A549 (cell line): ENCODE measurements at regions not wholly inside any gene's neighbourhood (a gene's known extent, or its start where the extent isn't known, plus 50 kb on each side); places are given as distances from the start of the nearest gene placed in this dataset.

Experiments used
- ATAC-seq, 2 experiments: fragments of 200-7000 bp in 1 of 2; fragments of >200 bp in 1 of 2; cut with Nextera tagmentation in 1 of 2; cut with Tn5 transposase in 1 of 2; 3 replicates each; pipeline versions ENCODE4 v1.8.0 to v1.9.1; 2018 to 2020; ENCODE audit warnings: mild to moderate bottlenecking in 1 of 2, moderate library complexity in 1 of 2
- CTCF ChIA-PET: fragments of 300-600 bp; sonication (Branson Sonifier 250); formaldehyde crosslinking; extraction: SDS; loops from one replicate; lab custom pipeline; 2021; ENCODE audit warnings: antibody characterized with exemption, inconsistent platforms; lab: Yijun Ruan, JAX
- POLR2A ChIA-PET: fragments of 350-600 bp; formaldehyde crosslinking; extraction: SDS; loops from one replicate; lab custom pipeline; 2021; ENCODE audit warnings: antibody characterized with exemption, inconsistent platforms; lab: Yijun Ruan, JAX
- DNase-seq, 2 experiments: peaks; one replicate each; pipeline versions ENCODE4 v3.0.0 to v3.0.0-alpha.2; 2011 to 2016; ENCODE audit warnings: low read depth in 1 of 2, low spot score in 1 of 2
- FAIRE-seq: peaks from 2 replicates; lab custom pipeline; 2011; peaks lifted over from hg19 to GRCh38; lab: Jason Lieb, UNC
- H3K27ac ChIP-seq, 2 experiments: fragments of >200 bp; sonication (Bioruptor Twin); formaldehyde crosslinking; 3 replicates each; pipeline ENCODE4 v1.5.1; 2016 to 2017
- H3K4me1 ChIP-seq: fragments of >200 bp; sonication (Bioruptor Twin); formaldehyde crosslinking; 3 replicates; pipeline ENCODE4 v1.6.1; 2016
- H3K4me2 ChIP-seq: fragments of >200 bp; sonication (Bioruptor Twin); formaldehyde crosslinking; 3 replicates; pipeline ENCODE4 v1.6.1; 2016
- H3K4me3 ChIP-seq: fragments of >200 bp; sonication (Bioruptor Twin); formaldehyde crosslinking; 3 replicates; pipeline ENCODE4 v1.5.1; 2016
- H3K9me3 ChIP-seq: fragments of >200 bp; sonication (Bioruptor Twin); formaldehyde crosslinking; 3 replicates; pipeline ENCODE4 v1.6.1; 2016
- CTCF ChIP-seq: fragments of >200 bp; sonication (Bioruptor Twin); formaldehyde crosslinking; IDR thresholded peaks from 3 replicates; pipeline ENCODE4 v1.5.1; 2016
- EHMT2 ChIP-seq: fragments of 200-600 bp; sonication (generic); IDR thresholded peaks from 2 replicates; pipeline ENCODE4 v1.6.1; 2016; ENCODE audit warnings: antibody characterized with exemption, low read depth, mild to moderate bottlenecking, moderate library complexity
- ELK1 ChIP-seq: fragments of 150-350 bp; IDR thresholded peaks from 2 replicates; pipeline ENCODE4 v1.6.1; 2014; ENCODE audit warnings: low read depth, mild to moderate bottlenecking, low read length
- FOSB ChIP-seq: fragments of 250-450 bp; sonication (Bioruptor Pico); IDR thresholded peaks from 2 replicates; pipeline ENCODE4 v1.5.0; 2020; ENCODE audit warnings: mild to moderate bottlenecking, moderate library complexity
- FOXS1 ChIP-seq: fragments of 250-450 bp; sonication (Bioruptor Pico); IDR thresholded peaks from 2 replicates; pipeline ENCODE4 v1.5.0; 2020; ENCODE audit warnings: mild to moderate bottlenecking, moderate library complexity
- GATA3 ChIP-seq: IDR thresholded peaks from 2 replicates; pipeline ENCODE4 v1.6.1; 2012; ENCODE audit warnings: borderline replicate concordance
- JUN ChIP-seq, 2 experiments: fragments of >200 bp; sonication (Bioruptor Twin); formaldehyde crosslinking; IDR thresholded peaks; 2 replicates in 1 of 2; 3 replicates in 1 of 2; pipeline ENCODE4 v1.6.1; 2016 to 2017
- PBX3 ChIP-seq: IDR thresholded peaks from 2 replicates; pipeline ENCODE4 v1.6.1; 2012
- PHF8 ChIP-seq: fragments of 200-600 bp; sonication (generic); IDR thresholded peaks from 2 replicates; pipeline ENCODE4 v1.6.1; 2016; ENCODE audit warnings: low read depth, mild to moderate bottlenecking, antibody characterized with exemption, moderate library complexity, borderline replicate concordance
- RARB ChIP-seq: fragments of 250-450 bp; sonication (Bioruptor Pico); IDR thresholded peaks from 2 replicates; pipeline ENCODE4 v1.8.0; 2021; ENCODE audit warnings: mild to moderate bottlenecking, moderate library complexity
- RFX5 ChIP-seq: fragments of 450-650 bp; IDR thresholded peaks from 2 replicates; pipeline ENCODE4 v1.7.1; 2014; ENCODE audit warnings: antibody characterized with exemption, mild to moderate bottlenecking, moderate library complexity
- RNF2 ChIP-seq: fragments of 200-600 bp; sonication (generic); IDR thresholded peaks from 2 replicates; pipeline ENCODE4 v1.6.1; 2016; ENCODE audit warnings: low read depth, mild to moderate bottlenecking, antibody characterized with exemption, moderate library complexity, borderline replicate concordance
- SMC3 ChIP-seq: fragments of >200 bp; sonication (Bioruptor Twin); formaldehyde crosslinking; IDR thresholded peaks from 3 replicates; pipeline ENCODE4 v1.6.1; 2018; ENCODE audit warnings: inconsistent platforms
- SREBF2 ChIP-seq: fragments of 450-650 bp; IDR thresholded peaks from 2 replicates; pipeline ENCODE4 v1.6.1; 2014; ENCODE audit warnings: mild to moderate bottlenecking, moderate library complexity
- TFCP2L1 ChIP-seq: fragments of 250-450 bp; sonication (Bioruptor Pico); IDR thresholded peaks from 2 replicates; pipeline ENCODE4 v1.5.0; 2021; ENCODE audit warnings: mild to moderate bottlenecking
- TP53 ChIP-seq: fragments of 250-450 bp; sonication (Bioruptor Pico); IDR thresholded peaks from 2 replicates; pipeline ENCODE4 v1.5.0; 2021; ENCODE audit warnings: mild to moderate bottlenecking, moderate library complexity
- ZC3H11A ChIP-seq: fragments of 450-650 bp; IDR thresholded peaks from 2 replicates; pipeline ENCODE4 v1.6.1; 2014; ENCODE audit warnings: antibody characterized with exemption, mild to moderate bottlenecking
- ZSCAN20 ChIP-seq: fragments of 250-450 bp; sonication (Bioruptor Pico); IDR thresholded peaks from 2 replicates; pipeline ENCODE4 v1.8.0; 2022; ENCODE audit warnings: mild to moderate bottlenecking, moderate library complexity
- WGBS: methylation state at CpG from one replicate; pipeline ENCODE4 v1.1.6; 2017; ENCODE audit errors: missing lambda C conversion rate; 5-methylcytosine and 5-hydroxymethylcytosine counted together
- TF ChIP-seq, protein P1 (sequence below): fragments of 450-650 bp; IDR thresholded peaks from 2 replicates; pipeline ENCODE4 v1.6.1; 2014; ENCODE audit warnings: antibody characterized with exemption
- TF ChIP-seq, protein P2 (sequence below): fragments of 200-600 bp; sonication (generic); IDR thresholded peaks from 2 replicates; pipeline ENCODE4 v1.6.1; 2016; ENCODE audit warnings: antibody characterized with exemption, mild to moderate bottlenecking, moderate library complexity

GRCh38 chr13:40495621-40496001 is 170.8 kb downstream of the FOXO1 start:
- H3K9me3 ChIP-seq: no peaks in the 10 kb centered on the region
- H3K4me3 ChIP-seq: peak overlapping the region; percentile 22; the same call in 1 of the 3 replicates
- ChIA-PET CTCF (no interaction called here), POLR2A (no interaction called here)
- FAIRE-seq (no peak), ATAC-seq (peak in 1 of 2 experiments; percentile 65; a peak in 3 of 6 replicates), DNase-seq (peak in 1 of 2 experiments; percentile 22)
- H3K27ac ChIP-seq: peak overlapping the region; percentile 48 to 50; a peak in 3 of 6 replicates
- peaks cover 17% of the 10 kb centered on the region; the same call in 2 of the 3 replicates for H3K4me1 ChIP-seq
- TF ChIP-seq RNF2 (no peak), ELK1 (no peak), JUN (IDR thresholded peaks at IDR 0.05) (no peak)
- TF ChIP-seq, protein P1, sequence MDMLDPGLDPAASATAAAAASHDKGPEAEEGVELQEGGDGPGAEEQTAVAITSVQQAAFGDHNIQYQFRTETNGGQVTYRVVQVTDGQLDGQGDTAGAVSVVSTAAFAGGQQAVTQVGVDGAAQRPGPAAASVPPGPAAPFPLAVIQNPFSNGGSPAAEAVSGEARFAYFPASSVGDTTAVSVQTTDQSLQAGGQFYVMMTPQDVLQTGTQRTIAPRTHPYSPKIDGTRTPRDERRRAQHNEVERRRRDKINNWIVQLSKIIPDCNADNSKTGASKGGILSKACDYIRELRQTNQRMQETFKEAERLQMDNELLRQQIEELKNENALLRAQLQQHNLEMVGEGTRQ: no peak
- H3K4me2 ChIP-seq: peak overlapping the region; percentile 77
- WGBS: 5% methylated on average over 7 of the region's 7 CpGs

DNA sequence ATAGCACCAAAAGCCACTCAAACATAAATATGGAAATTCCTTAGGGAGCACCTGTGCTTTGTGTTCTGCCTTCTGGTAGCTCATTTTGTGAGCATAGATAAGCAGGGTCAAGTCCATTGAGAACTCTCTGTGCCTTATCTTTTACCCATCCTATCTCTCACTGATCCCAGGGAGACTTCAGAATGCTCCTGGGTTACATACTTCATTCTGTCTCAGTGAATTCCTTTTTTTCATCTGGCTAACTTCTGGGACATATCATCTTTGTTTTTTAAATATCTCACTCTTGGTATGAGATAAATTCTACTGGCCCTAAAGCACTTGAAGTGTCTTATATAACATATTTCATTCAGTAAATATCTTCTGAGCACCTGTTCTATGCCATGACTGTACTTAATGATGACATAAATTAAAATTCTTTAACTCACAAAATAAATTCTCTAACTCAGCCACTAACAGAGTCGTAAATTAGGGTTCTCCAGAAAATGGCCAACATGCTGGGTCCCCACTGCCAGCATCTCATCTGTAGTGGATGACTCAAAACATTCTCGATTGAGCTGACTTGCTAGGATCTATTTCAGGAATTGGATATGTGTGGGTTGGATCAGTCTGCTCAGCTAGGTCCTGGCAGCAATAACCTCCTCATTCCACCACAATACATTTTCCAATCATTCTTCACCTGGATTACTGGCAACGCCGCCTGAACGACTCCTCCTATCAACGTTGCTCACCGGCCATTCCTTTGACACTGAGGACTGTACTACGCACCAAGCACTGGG is 170.2 kb downstream of the FOXO1 start:
- peaks cover 17% of the 10 kb centered on the region; the same call in 2 of the 3 replicates for H3K4me1 ChIP-seq
- ATAC-seq: peak in 1 of 2 experiments; percentile 31; a peak in 3 of 6 replicates
- no peak for FAIRE-seq
- no peak overlapping the region for H3K4me3 ChIP-seq
- ChIA-PET POLR2A (no interaction called here), CTCF (no interaction called here)
- H3K4me2 ChIP-seq: peak overlapping the region; percentile 77; the same call in 2 of the 3 replicates
- peak overlapping the region in 1 of 2 experiments; percentile 50; a peak in 2 of 6 replicates for H3K27ac ChIP-seq
- DNase-seq: no peak
- 92% methylated on average over 8 of the region's 8 CpGs for WGBS
- H3K9me3 ChIP-seq: no peaks in the 10 kb centered on the region
- TF ChIP-seq RARB (CRISPR knock-in tag) (no peak), RFX5 (no peak), ZSCAN20 (CRISPR knock-in tag) (no peak), TP53 (no peak), FOSB (no peak), FOXS1 (CRISPR knock-in tag) (no peak), ZC3H11A (no peak), JUN (IDR thresholded peaks at IDR 0.05) (no peak), SMC3 (no peak)
- TF ChIP-seq, protein P2, sequence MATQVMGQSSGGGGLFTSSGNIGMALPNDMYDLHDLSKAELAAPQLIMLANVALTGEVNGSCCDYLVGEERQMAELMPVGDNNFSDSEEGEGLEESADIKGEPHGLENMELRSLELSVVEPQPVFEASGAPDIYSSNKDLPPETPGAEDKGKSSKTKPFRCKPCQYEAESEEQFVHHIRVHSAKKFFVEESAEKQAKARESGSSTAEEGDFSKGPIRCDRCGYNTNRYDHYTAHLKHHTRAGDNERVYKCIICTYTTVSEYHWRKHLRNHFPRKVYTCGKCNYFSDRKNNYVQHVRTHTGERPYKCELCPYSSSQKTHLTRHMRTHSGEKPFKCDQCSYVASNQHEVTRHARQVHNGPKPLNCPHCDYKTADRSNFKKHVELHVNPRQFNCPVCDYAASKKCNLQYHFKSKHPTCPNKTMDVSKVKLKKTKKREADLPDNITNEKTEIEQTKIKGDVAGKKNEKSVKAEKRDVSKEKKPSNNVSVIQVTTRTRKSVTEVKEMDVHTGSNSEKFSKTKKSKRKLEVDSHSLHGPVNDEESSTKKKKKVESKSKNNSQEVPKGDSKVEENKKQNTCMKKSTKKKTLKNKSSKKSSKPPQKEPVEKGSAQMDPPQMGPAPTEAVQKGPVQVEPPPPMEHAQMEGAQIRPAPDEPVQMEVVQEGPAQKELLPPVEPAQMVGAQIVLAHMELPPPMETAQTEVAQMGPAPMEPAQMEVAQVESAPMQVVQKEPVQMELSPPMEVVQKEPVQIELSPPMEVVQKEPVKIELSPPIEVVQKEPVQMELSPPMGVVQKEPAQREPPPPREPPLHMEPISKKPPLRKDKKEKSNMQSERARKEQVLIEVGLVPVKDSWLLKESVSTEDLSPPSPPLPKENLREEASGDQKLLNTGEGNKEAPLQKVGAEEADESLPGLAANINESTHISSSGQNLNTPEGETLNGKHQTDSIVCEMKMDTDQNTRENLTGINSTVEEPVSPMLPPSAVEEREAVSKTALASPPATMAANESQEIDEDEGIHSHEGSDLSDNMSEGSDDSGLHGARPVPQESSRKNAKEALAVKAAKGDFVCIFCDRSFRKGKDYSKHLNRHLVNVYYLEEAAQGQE: no peak

DNA sequence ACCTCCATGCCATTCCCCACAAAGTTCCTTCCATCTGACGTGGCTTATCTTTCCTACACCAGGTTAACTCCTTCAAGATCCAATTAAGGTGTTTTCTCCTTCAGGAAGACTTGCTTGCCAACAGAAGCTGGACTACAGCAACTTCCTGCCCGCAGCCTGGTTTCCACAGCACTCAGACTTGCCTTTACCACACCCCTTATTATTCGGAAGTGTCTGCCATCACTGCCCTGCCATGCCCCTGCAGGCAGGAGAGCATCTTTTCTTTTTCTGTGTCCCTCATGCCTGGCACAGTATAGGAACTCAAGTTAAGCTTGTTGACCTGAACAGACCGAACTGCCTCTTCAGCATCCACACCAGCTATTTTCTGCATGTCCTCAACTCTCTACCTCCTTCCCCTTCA is 168.0 kb downstream of the FOXO1 start:
- H3K27ac ChIP-seq: no peak overlapping the region
- WGBS: 96% methylated on average over 4 of the region's 4 CpGs
- DNase-seq (no peak), ATAC-seq (no peak), FAIRE-seq (no peak)
- H3K4me1 ChIP-seq: peaks cover 21% of the 10 kb centered on the region
- no peak overlapping the region for H3K4me3 ChIP-seq
- ChIA-PET POLR2A (no interaction called here), CTCF (no interaction called here)
- H3K9me3 ChIP-seq: no peaks in the 10 kb centered on the region
- no peak overlapping the region for H3K4me2 ChIP-seq
- TF ChIP-seq CTCF (no peak), EHMT2 (no peak), TFCP2L1 (CRISPR knock-in tag) (no peak), SREBF2 (no peak), PHF8 (no peak), GATA3 (no peak), PBX3 (no peak)
